ENCODE measurements at regions not wholly inside any gene's neighbourhood (a gene's known extent, or its start where the extent isn't known, plus 50 kb on each side); places are given as distances from the start of the nearest gene placed in this dataset.
A peak's percentile ranks its signal among the peaks of the same experiment; 100 is the strongest.
"Not testable (repeated sequence)": the region's sequence is repeated elsewhere in the genome, so short reads cannot be mapped to it uniquely, and the experiment has no call there.

- H3K27ac ChIP-seq = peak overlapping the region in 1 of 4 donors; percentile 29
- intact Hi-C loops (cut with DNase I; ENCODE audit: low total_unique reads) = no loop called here
- peak; percentile 28 to 33 for DNase-seq
- ATAC-seq = peak; percentile 90 to 91
- H3K4me3 ChIP-seq = no peak overlapping the region
- H3K27me3 ChIP-seq = no peaks in the 10 kb centered on the region
- H3K36me3 ChIP-seq = no peaks in the 10 kb centered on the region
- no peaks in the 10 kb centered on the region for H3K4me1 ChIP-seq
- in situ Hi-C loops (cut with MboI; ENCODE audit: low sequenced_read_pairs in 4 of 4) = no loop called here
- H3K9me3 ChIP-seq = no peaks in the 10 kb centered on the region
- no peak for TF ChIP-seq POLR2A (IDR thresholded peaks at IDR 0.05)
- no peak for TF ChIP-seq CTCF (IDR thresholded peaks at IDR 0.05 in 4 of 5, conservative IDR thresholded peaks at IDR 0.05 in 1 of 5)
Measured at GRCh38 chr5:107011605-107012004, 659.1 kb downstream of the EFNA5 start.

DNA sequence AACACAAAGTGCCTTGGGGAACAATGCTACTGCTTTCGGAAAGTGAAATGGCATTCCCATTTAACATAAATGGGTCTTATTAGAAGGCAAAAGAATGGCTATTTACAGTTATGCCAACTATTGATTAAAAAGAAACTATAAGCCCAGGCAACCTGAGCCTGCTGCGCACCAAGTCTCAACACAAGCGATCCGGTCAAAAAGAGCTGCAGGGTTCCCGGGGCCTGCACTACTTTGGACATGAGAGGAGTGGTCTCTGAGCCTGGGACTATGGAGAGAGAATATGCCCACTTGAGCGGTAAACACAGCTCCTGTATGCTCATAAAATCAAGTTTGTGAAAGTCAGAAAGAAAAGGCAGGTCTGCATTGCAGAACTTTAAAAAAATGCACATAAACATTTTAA lies 660.7 kb downstream of the EFNA5 start:
- H3K9me3 ChIP-seq = no peaks in the 10 kb centered on the region
- in situ Hi-C loops (cut with MboI; ENCODE audit: low sequenced_read_pairs in 4 of 4) = no loop called here
- no peaks in the 10 kb centered on the region for H3K27me3 ChIP-seq
- ATAC-seq (no peak), DNase-seq (no peak)
- H3K4me3 ChIP-seq = no peak overlapping the region
- no peak for TF ChIP-seq CTCF (IDR thresholded peaks at IDR 0.05 in 4 of 5, conservative IDR thresholded peaks at IDR 0.05 in 1 of 5)
- no peak for TF ChIP-seq POLR2A (IDR thresholded peaks at IDR 0.05)
- H3K36me3 ChIP-seq = no peaks in the 10 kb centered on the region
- no peak overlapping the region for H3K27ac ChIP-seq
- intact Hi-C loops (cut with DNase I; ENCODE audit: low total_unique reads) = no loop called here
- no peaks in the 10 kb centered on the region for H3K4me1 ChIP-seq

- Histone ChIP-seq H3K27me3 (no peaks in the 10 kb centered on the region), H3K4me1 (no peaks in the 10 kb centered on the region), H3K4me3 (no peak overlapping the region), H3K9me3 (no peaks in the 10 kb centered on the region), H3K36me3 (no peaks in the 10 kb centered on the region), H3K27ac (no peak overlapping the region)
- TF ChIP-seq CTCF (IDR thresholded peaks at IDR 0.05 in 4 of 5, conservative IDR thresholded peaks at IDR 0.05 in 1 of 5) = no peak
- TF ChIP-seq POLR2A (IDR thresholded peaks at IDR 0.05) = no peak
- DNase-seq = no peak
- no peak for ATAC-seq
- in situ Hi-C loops (cut with MboI; ENCODE audit: low sequenced_read_pairs in 4 of 4) = no loop called here
- intact Hi-C loops (cut with DNase I; ENCODE audit: low total_unique reads) = no loop called here
Measured at GRCh38 chr5:107005653-107006052, 665.1 kb downstream of the EFNA5 start.

DNA sequence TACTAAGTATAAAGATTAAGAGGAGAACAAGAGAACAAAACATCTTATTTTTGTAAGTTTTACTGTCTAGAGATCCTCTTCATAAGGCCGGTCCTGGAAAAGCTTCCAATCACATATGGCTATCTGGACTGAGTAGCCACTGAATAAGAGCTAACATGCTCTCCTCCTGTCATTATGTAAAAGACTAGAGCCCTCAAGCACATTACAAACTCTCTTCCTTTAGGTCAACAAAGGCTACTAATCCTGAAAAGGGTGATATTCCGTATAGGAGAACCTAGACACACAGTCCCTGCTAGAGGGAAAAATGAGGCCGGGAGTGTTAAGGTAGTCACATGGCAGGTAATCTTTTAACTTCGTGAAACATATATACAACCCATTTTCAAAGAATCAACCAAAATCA lies 665.6 kb downstream of the EFNA5 start:
- Histone ChIP-seq H3K36me3 (no peaks in the 10 kb centered on the region), H3K4me1 (no peaks in the 10 kb centered on the region), H3K9me3 (no peaks in the 10 kb centered on the region), H3K27me3 (no peaks in the 10 kb centered on the region), H3K4me3 (no peak overlapping the region), H3K27ac (no peak overlapping the region)
- no peak for ATAC-seq
- in situ Hi-C loops (cut with MboI; ENCODE audit: low sequenced_read_pairs in 4 of 4) = no loop called here
- TF ChIP-seq POLR2A (IDR thresholded peaks at IDR 0.05) (no peak), CTCF (IDR thresholded peaks at IDR 0.05 in 4 of 5, conservative IDR thresholded peaks at IDR 0.05 in 1 of 5) (no peak)
- no peak for DNase-seq
- intact Hi-C loops (cut with DNase I; ENCODE audit: low total_unique reads) = no loop called here

- DNase-seq = no peak
- H3K9me3 ChIP-seq = no peaks in the 10 kb centered on the region
- H3K4me1 ChIP-seq = no peaks in the 10 kb centered on the region
- intact Hi-C loops (cut with DNase I; ENCODE audit: low total_unique reads) (no loop called here), in situ Hi-C loops (cut with MboI; ENCODE audit: low sequenced_read_pairs in 4 of 4) (no loop called here)
- no peaks in the 10 kb centered on the region for H3K36me3 ChIP-seq
- H3K27me3 ChIP-seq = no peaks in the 10 kb centered on the region
- no peak for ATAC-seq
- no peak overlapping the region for H3K27ac ChIP-seq
- H3K4me3 ChIP-seq = no peak overlapping the region
- no peak for TF ChIP-seq CTCF (IDR thresholded peaks at IDR 0.05 in 4 of 5, conservative IDR thresholded peaks at IDR 0.05 in 1 of 5)
- TF ChIP-seq POLR2A (IDR thresholded peaks at IDR 0.05) = no peak
Measured at GRCh38 chr5:107002115-107002514, 668.6 kb downstream of the EFNA5 start.

DNA sequence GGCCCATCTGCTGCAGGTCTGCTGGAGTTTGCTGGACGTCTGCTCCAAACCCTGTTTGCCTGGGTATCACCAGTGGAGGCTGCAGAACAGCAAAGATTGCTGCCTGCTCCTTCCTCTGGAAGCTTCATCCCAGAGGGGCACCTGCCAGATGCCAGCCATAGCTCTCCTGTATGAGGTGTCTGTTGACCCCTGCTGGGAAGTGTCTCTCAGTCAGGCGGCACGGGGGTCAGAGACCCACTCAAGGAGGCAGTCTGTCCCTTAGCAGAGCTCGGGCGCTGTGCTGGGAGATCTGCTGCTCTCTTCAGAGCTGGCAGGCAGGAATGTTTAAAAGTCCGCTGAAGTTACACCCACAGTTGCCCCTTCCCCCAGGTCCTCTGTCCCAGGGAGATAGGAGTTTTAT lies 671.2 kb downstream of the EFNA5 start:
- H3K4me1 ChIP-seq; H3K4me3 ChIP-seq; H3K27ac ChIP-seq; intact Hi-C loops (cut with DNase I; ENCODE audit: low total_unique reads); ATAC-seq; DNase-seq; in situ Hi-C loops (cut with MboI; ENCODE audit: low sequenced_read_pairs in 4 of 4); H3K9me3 ChIP-seq; H3K36me3 ChIP-seq; H3K27me3 ChIP-seq: not testable (repeated sequence)
